Loucy (cell line): ENCODE measurements at regions not wholly inside any gene's neighbourhood (a gene's known extent, or its start where the extent isn't known, plus 50 kb on each side); places are given as distances from the start of the nearest gene placed in this dataset.

ENCODE experiments used
- CTCF ChIP-seq: fragments of 200-600 bp; sonication (generic); conservative IDR thresholded peaks from 2 replicates; pipeline ENCODE4 v1.5.1; 2014; ENCODE audit warnings: mild to moderate bottlenecking, antibody characterized with exemption, low read length
- EZH2phosphoT487 ChIP-seq: fragments of 200-600 bp; IDR thresholded peaks from 2 replicates; pipeline ENCODE4 v1.6.1; 2018; ENCODE audit warnings: antibody characterized with exemption, mild to moderate bottlenecking, moderate library complexity, borderline replicate concordance

DNA sequence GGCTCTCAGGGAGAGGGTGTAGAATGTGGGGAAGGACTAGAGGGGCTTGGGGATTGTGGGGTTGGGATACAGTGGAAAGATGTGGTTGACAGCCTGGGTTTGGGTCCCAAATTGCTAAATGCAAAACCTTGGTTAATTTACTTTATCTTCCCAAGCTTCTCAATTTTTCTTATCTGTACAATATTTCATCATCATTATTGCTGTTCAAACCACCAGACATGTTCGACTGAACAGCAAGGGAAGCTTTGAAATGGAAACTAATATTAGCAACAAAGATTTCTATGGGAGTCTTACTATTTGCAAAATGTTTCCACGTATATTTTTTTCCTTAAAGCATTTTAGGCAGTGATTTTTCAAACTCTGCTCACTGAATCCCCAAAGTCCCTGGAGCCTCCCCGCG is 67.0 kb upstream of the KAZN start:
- TF ChIP-seq CTCF (no peak), EZH2phosphoT487 (no peak)
